ENCODE measurements at regions not wholly inside any gene's neighbourhood (a gene's known extent, or its start where the extent isn't known, plus 50 kb on each side); places are given as distances from the start of the nearest gene placed in this dataset.

GRCh38 chr7:51539840-51540239, 223.2 kb upstream of the COBL start:
- H3K27ac Mint-ChIP-seq: no peak overlapping the region
- no peaks in the 10 kb centered on the region for H3K27me3 Mint-ChIP-seq
- H3K4me1 Mint-ChIP-seq (ENCODE audit: low read depth): no peaks in the 10 kb centered on the region
- H3K36me3 Mint-ChIP-seq (ENCODE audit: low read depth): no peaks in the 10 kb centered on the region
- H3K4me3 Mint-ChIP-seq: no peak overlapping the region
- no peak for DNase-seq
- H3K9me3 Mint-ChIP-seq: peaks cover 8% of the 10 kb centered on the region

DNA sequence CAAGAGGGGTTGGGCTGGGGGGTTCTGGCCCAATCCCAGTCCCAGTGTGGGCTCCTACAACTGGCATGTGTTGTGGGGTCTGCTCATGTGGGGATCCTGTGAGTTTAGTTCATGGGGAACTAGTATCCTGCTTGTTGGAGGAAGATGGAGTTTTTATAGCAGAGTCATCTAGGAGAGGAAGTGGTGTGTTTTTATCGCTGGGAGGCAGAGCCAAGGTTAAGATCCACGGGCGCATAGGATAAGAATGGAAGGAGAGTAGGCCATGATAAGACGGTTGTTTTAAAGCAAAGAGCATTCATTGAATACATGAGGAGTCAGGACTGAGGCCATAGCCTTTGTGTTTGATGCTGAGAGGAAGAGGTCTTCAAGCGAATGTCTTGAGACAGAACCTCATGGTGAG, 211.6 kb upstream of the COBL start:
- Mint-ChIP-seq H3K27me3 (no peaks in the 10 kb centered on the region), H3K27ac (no peak overlapping the region), H3K36me3 (ENCODE audit: low read depth) (no peaks in the 10 kb centered on the region), H3K4me1 (ENCODE audit: low read depth) (no peaks in the 10 kb centered on the region), H3K9me3 (no peaks in the 10 kb centered on the region), H3K4me3 (no peak overlapping the region)
- no peak for DNase-seq

DNA sequence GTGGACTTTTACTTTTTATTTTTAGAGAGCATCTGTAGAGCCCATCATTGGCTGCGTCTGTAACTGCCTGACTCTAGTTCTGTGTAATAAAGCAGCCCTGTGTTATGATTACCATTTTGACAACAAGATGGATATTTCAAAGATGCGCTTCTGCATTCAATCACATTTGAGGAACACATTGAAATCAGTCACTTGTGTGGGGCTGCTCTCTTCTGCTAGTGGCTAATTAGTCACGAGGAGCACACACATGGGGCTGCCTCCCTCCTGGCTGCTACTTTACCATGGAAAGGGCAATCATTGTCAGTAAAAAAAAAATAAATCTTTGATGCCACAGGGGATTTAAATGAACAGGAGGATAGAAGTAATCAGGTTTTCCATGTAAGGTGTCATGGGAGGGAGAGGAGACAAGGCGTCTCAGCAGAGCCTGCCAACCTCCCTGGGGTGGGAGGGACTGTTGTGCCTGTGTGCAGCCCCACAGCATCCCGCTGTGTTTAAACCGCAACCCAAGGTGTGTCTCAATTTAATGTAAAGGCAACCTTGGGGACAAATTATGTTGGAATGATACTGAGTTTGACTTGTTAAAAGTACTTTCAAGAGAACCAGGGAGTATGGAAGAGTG, 205.2 kb upstream of the COBL start:
- H3K27me3 Mint-ChIP-seq: no peaks in the 10 kb centered on the region
- H3K9me3 Mint-ChIP-seq: no peaks in the 10 kb centered on the region
- no peaks in the 10 kb centered on the region for H3K4me1 Mint-ChIP-seq (ENCODE audit: low read depth)
- no peaks in the 10 kb centered on the region for H3K36me3 Mint-ChIP-seq (ENCODE audit: low read depth)
- H3K4me3 Mint-ChIP-seq: no peak overlapping the region
- DNase-seq: no peak
- H3K27ac Mint-ChIP-seq: no peak overlapping the region

GRCh38 chr7:51521054-51521453, 204.4 kb upstream of the COBL start:
- no peak for DNase-seq
- Mint-ChIP-seq H3K27ac (no peak overlapping the region), H3K4me3 (no peak overlapping the region), H3K27me3 (no peaks in the 10 kb centered on the region), H3K9me3 (no peaks in the 10 kb centered on the region), H3K4me1 (ENCODE audit: low read depth) (no peaks in the 10 kb centered on the region), H3K36me3 (ENCODE audit: low read depth) (no peaks in the 10 kb centered on the region)

DNA sequence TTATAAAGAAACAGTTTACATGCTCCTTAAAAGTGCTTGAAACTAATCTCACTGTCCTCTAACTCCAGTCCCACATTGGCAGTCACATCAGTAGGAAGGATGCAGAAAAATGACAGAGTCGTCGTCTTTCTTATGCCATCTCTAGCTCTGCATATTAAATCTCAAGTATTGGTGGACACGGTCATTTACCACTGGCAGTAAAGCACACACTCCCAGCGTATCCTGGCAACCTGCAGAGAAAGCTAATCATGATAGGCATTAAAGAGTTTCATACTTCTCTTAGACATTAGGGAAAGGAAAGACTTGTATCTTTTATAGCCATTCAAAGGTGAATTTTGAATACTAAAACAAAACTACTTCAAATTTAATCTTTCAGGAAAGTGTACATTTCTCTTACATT, 202.0 kb upstream of the COBL start:
- Mint-ChIP-seq H3K36me3 (ENCODE audit: low read depth) (no peaks in the 10 kb centered on the region), H3K4me1 (ENCODE audit: low read depth) (no peaks in the 10 kb centered on the region), H3K9me3 (no peaks in the 10 kb centered on the region), H3K27ac (no peak overlapping the region), H3K4me3 (no peak overlapping the region), H3K27me3 (no peaks in the 10 kb centered on the region)
- no peak for DNase-seq

GRCh38 chr7:51517187-51517586, 200.6 kb upstream of the COBL start:
- Mint-ChIP-seq H3K36me3 (ENCODE audit: low read depth) (no peaks in the 10 kb centered on the region), H3K9me3 (no peaks in the 10 kb centered on the region), H3K4me3 (no peak overlapping the region), H3K27ac (no peak overlapping the region), H3K4me1 (ENCODE audit: low read depth) (no peaks in the 10 kb centered on the region), H3K27me3 (no peaks in the 10 kb centered on the region)
- no peak for DNase-seq

GRCh38 chr7:51501620-51502019, 185.0 kb upstream of the COBL start:
- H3K9me3 Mint-ChIP-seq: peaks cover 2% of the 10 kb centered on the region
- no peaks in the 10 kb centered on the region for H3K4me1 Mint-ChIP-seq (ENCODE audit: low read depth)
- no peaks in the 10 kb centered on the region for H3K36me3 Mint-ChIP-seq (ENCODE audit: low read depth)
- H3K27ac Mint-ChIP-seq: no peak overlapping the region
- no peaks in the 10 kb centered on the region for H3K27me3 Mint-ChIP-seq
- H3K4me3 Mint-ChIP-seq: no peak overlapping the region
- DNase-seq: no peak

DNA sequence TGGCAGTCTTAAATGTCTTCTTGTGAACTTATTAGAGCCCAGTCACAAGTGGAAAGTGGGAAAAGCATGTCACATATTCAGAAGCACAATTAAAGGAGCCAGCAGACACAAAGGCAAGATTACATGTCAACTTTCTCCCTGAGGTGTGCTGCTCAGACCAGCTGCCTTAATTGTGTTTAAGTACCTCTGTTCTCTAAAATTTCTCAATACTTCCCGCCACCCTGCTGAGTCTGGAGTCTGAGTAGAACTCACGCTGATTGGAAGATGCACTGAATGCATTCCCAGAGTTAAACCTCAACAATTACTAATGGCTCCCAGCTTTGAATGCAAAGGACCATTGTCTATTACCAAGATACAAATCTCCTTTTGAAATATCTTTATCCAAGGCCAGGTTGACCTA, 166.4 kb upstream of the COBL start:
- Mint-ChIP-seq H3K27me3 (no peaks in the 10 kb centered on the region), H3K4me1 (ENCODE audit: low read depth) (no peaks in the 10 kb centered on the region), H3K9me3 (no peaks in the 10 kb centered on the region), H3K27ac (no peak overlapping the region), H3K36me3 (ENCODE audit: low read depth) (no peaks in the 10 kb centered on the region), H3K4me3 (no peak overlapping the region)
- DNase-seq: no peak

- Mint-ChIP-seq H3K36me3 (ENCODE audit: low read depth) (no peaks in the 10 kb centered on the region), H3K9me3 (no peaks in the 10 kb centered on the region), H3K4me1 (ENCODE audit: low read depth) (no peaks in the 10 kb centered on the region), H3K27ac (no peak overlapping the region), H3K27me3 (no peaks in the 10 kb centered on the region), H3K4me3 (no peak overlapping the region)
- no peak for DNase-seq
Measured at GRCh38 chr7:51481421-51481820, 164.8 kb upstream of the COBL start.

DNA sequence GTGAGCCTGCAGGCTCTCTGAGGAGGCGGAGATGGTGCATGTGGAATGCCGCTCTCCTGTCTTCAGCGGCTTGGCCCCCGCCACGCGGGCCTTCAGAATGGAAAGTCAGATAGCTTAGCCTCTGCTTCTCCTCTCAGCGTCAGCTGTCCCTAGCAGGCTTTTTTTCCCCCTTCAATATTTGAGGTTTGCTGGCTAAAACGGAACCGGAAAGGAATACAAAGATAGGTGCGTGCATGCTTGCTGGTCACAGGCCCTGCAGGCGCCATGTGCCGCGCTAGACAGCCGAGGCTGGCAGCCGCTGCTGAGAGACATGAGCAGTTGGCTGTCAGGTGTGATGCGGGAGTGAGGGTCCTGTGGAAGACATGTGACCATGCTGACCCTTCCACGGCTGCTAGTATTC, 161.2 kb upstream of the COBL start:
- H3K4me1 Mint-ChIP-seq (ENCODE audit: low read depth): no peaks in the 10 kb centered on the region
- no peak overlapping the region for H3K27ac Mint-ChIP-seq
- H3K27me3 Mint-ChIP-seq: peaks cover 3% of the 10 kb centered on the region
- no peak overlapping the region for H3K4me3 Mint-ChIP-seq
- DNase-seq: no peak
- no peaks in the 10 kb centered on the region for H3K36me3 Mint-ChIP-seq (ENCODE audit: low read depth)
- no peaks in the 10 kb centered on the region for H3K9me3 Mint-ChIP-seq

- Mint-ChIP-seq H3K4me1 (ENCODE audit: low read depth) (no peaks in the 10 kb centered on the region), H3K36me3 (ENCODE audit: low read depth) (no peaks in the 10 kb centered on the region), H3K27ac (no peak overlapping the region), H3K4me3 (no peak overlapping the region), H3K9me3 (no peaks in the 10 kb centered on the region), H3K27me3 (peaks cover 8% of the 10 kb centered on the region)
- no peak for DNase-seq
Measured at GRCh38 chr7:51477323-51477722, 160.7 kb upstream of the COBL start.

DNA sequence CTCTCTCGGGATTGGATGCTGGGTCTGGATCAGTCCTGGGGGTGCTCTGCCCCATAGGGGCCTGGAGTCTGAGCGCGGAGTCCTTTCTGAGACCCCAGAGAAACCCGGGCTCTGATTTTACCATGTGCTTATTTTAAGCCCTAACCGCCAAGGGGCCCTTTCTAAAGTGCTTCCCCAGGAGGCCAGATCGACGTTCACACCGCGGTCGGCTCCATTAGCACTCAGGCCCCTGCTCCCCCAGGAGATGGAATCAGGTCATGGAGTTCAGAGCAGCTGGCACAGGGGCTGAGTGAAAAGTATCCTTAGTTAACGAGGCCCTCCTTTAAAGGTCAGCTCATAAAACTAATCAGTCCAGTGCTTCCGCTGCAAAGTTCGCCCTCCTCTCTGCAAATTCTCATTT, 159.4 kb upstream of the COBL start:
- no peaks in the 10 kb centered on the region for H3K9me3 Mint-ChIP-seq
- no peak for DNase-seq
- H3K36me3 Mint-ChIP-seq (ENCODE audit: low read depth): no peaks in the 10 kb centered on the region
- no peak overlapping the region for H3K4me3 Mint-ChIP-seq
- no peak overlapping the region for H3K27ac Mint-ChIP-seq
- H3K27me3 Mint-ChIP-seq: peaks cover 20% of the 10 kb centered on the region
- H3K4me1 Mint-ChIP-seq (ENCODE audit: low read depth): peaks cover 11% of the 10 kb centered on the region

DNA sequence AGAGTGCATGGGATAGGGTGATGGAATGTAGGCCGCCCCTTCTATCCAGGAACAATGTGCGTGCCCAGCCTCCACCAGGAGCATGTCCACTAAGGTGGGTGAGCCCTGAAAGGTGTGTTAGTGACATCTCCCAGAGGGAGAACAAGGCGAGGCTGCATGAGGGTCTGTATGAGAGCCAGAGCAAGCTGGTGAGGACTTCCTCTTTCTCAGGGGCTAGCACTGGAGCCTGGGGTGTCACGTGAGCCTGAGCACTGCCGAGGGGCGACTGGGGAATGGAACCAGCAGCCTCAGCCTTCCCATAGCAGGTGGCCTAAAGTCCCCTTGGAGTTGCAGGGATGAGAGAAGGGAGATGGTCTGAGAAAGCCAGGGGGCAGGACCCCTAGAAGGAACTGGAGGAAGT, 156.3 kb upstream of the COBL start:
- Mint-ChIP-seq H3K9me3 (no peaks in the 10 kb centered on the region), H3K27ac (no peak overlapping the region), H3K27me3 (peaks cover 27% of the 10 kb centered on the region), H3K4me3 (no peak overlapping the region), H3K4me1 (ENCODE audit: low read depth) (peaks cover 14% of the 10 kb centered on the region), H3K36me3 (ENCODE audit: low read depth) (no peaks in the 10 kb centered on the region)
- no peak for DNase-seq

- Mint-ChIP-seq H3K9me3 (no peaks in the 10 kb centered on the region), H3K4me3 (no peak overlapping the region)
Measured at GRCh38 chr7:51471981-51472296, 155.3 kb upstream of the COBL start.

DNA sequence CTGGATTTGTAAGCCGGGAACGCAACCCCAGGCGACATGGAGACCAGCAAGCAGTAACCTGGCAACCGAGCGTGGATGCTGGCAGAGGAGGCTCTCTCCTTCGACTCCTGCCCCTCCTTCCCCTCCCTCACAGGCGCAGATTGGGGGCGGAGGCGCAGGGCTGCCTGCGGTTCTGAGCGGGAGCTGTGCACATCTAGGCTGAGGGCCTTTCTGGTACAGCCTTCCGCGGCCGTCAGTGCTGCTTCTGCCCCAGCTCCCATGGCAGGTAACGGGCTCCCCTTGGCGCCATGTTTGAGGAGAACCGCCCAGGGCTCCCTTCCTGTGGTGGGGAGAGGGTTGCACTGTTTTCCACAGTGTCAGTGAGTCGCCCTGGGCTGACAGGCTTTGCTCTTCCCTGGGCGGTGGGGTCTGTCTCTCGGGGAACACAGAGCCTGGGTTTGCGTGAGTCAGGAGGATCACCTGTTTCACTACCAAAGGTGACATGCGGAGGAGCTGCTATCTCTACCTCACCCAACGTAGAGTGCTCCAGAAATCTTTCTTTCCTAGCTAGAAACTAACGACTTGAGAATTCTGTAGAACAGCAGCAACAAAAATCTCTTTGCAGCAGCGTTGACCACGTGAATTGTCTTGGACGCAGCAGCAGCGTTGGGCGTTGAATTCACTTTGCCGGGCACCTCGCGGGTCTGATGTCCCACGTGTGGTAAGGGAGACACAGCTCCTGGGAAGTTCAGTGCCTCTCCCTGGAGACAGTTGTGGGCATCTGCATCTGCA, 154.8 kb upstream of the COBL start:
- H3K9me3 Mint-ChIP-seq: no peaks in the 10 kb centered on the region
- DNase-seq: no peak
- no peak overlapping the region for H3K4me3 Mint-ChIP-seq
- peaks cover 22% of the 10 kb centered on the region for H3K4me1 Mint-ChIP-seq (ENCODE audit: low read depth)
- no peak overlapping the region for H3K27ac Mint-ChIP-seq
- no peaks in the 10 kb centered on the region for H3K36me3 Mint-ChIP-seq (ENCODE audit: low read depth)
- peaks cover 27% of the 10 kb centered on the region for H3K27me3 Mint-ChIP-seq

More at GRCh38 chr7:51471981-51472296, 155.3 kb upstream of the COBL start:
- H3K4me1 Mint-ChIP-seq (ENCODE audit: low read depth): peaks cover 22% of the 10 kb centered on the region
- no peak overlapping the region for H3K27ac Mint-ChIP-seq
- peaks cover 27% of the 10 kb centered on the region for H3K27me3 Mint-ChIP-seq
- no peaks in the 10 kb centered on the region for H3K36me3 Mint-ChIP-seq (ENCODE audit: low read depth)
- DNase-seq: no peak

All from activated T-cell treated with anti-CD3 and anti-CD28 coated beads, Interleukin-2, amount 50 U/mL, for 24 hours (primary cell).